HG03108 (cell line): ENCODE measurements at regions not wholly inside any gene's neighbourhood (a gene's known extent, or its start where the extent isn't known, plus 50 kb on each side); places are given as distances from the start of the nearest gene placed in this dataset.

ENCODE experiments used
- ATAC-seq: cut with Tn5 transposase; IDR thresholded peaks from one replicate; pipeline ENCODE4 v1.9.1; 2021; ENCODE audit warnings: moderate library complexity; ENCODE audit not compliant: unreplicated experiment

DNA sequence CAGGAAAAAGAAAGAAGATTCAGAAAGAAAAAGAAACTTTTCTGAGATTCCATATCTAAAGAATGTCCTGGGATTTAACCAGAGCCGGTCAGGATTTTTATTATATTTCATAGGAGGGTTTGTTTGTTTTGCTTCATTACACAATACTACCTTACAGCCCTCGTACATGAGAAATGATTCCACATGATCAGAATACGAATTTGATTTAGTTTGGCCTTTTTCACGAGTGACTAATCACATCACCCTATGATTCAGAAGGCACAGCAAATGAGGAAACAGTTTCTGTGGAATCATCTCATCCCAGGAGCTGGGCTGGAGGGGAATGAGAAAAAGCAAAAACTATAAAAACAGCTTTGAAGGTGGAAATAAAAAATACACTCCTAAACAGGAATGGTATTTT lies 54.7 kb upstream of the VWC2 start:
- ATAC-seq = no peak

DNA sequence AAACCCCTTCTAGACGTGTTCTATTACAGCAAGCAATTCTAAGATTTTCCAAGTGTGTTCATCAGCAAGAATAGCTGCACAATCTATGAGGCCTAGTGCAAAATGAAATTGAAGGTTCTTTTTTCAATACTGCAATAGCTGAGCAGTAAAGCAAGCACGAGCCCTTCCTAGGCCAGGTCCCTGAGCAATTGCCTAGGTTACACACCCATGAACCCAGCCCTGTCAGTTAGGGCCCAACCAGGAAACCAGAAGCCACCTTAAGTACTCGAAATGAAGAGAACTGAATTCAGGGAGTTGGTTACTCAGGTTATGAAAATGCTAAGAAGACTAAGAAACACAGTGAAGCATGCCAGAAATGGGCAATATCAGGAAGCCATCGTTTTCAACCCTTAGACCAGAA lies 52.0 kb upstream of the VWC2 start:
- no peak for ATAC-seq
